OCI-LY1 (cell line): ENCODE measurements at regions not wholly inside any gene's neighbourhood (a gene's known extent, or its start where the extent isn't known, plus 50 kb on each side); places are given as distances from the start of the nearest gene placed in this dataset.

Experiments
- H2AFZ ChIP-seq: fragments of 200-600 bp; sonication (generic), shearing (Covaris generic); 2 replicates; pipeline ENCODE4 v1.6.0; 2014; ENCODE audit warnings: antibody characterized with exemption, mild to moderate bottlenecking, low read length
- H3F3A ChIP-seq: fragments of 200-600 bp; sonication (generic), shearing (Covaris generic); 2 replicates; pipeline ENCODE4 v1.6.0; 2014; ENCODE audit warnings: mild to moderate bottlenecking, antibody characterized with exemption, low read length, moderate library complexity; ENCODE audit not compliant: insufficient read depth
- H3K27ac ChIP-seq: fragments of 200-600 bp; sonication (generic); 2 replicates; pipeline ENCODE4 v1.5.1; 2014; ENCODE audit warnings: low read length, mixed run types, mild to moderate bottlenecking, low read depth; ENCODE audit not compliant: poor library complexity, severe bottlenecking
- H3K27me3 ChIP-seq: fragments of 200-600 bp; sonication (generic); 2 replicates; pipeline ENCODE4 v1.6.0; 2014; ENCODE audit warnings: antibody characterized with exemption, mild to moderate bottlenecking, low read length, moderate library complexity; ENCODE audit not compliant: insufficient read depth
- H3K36me3 ChIP-seq: fragments of 200-600 bp; sonication (generic); 2 replicates; pipeline ENCODE4 v1.6.1; 2014; ENCODE audit warnings: mild to moderate bottlenecking, antibody characterized with exemption, low read length, moderate library complexity, mixed read lengths; ENCODE audit not compliant: insufficient read depth
- H3K4me1 ChIP-seq: fragments of 200-600 bp; sonication (generic); 2 replicates; pipeline ENCODE4 v1.5.1; 2014; ENCODE audit warnings: mild to moderate bottlenecking, low read length, moderate library complexity; ENCODE audit not compliant: insufficient read depth, severe bottlenecking
- H3K4me2 ChIP-seq: fragments of 200-600 bp; sonication (generic), shearing (Covaris generic); 2 replicates; pipeline ENCODE4 v1.6.1; 2014; ENCODE audit warnings: low read length
- H3K4me3 ChIP-seq: fragments of 200-600 bp; sonication (generic); 2 replicates; pipeline ENCODE4 v1.5.1; 2014; ENCODE audit warnings: low read length, low read depth, mild to moderate bottlenecking, mixed read lengths; ENCODE audit not compliant: poor library complexity, severe bottlenecking
- H3K79me2 ChIP-seq: fragments of 200-600 bp; shearing (Covaris generic); 2 replicates; pipeline ENCODE4 v1.6.1; 2016; ENCODE audit warnings: mixed run types, low read length, mixed read lengths; ENCODE audit not compliant: insufficient read depth
- H3K9ac ChIP-seq: fragments of 200-600 bp; sonication (generic), shearing (Covaris generic); 2 replicates; pipeline ENCODE4 v1.6.1; 2014; ENCODE audit warnings: mild to moderate bottlenecking, low read length, mixed read lengths
- H3K9me2 ChIP-seq: fragments of 200-600 bp; sonication (generic), shearing (Covaris generic); 2 replicates; pipeline ENCODE4 v1.6.1; 2014; ENCODE audit warnings: low read depth, mild to moderate bottlenecking, low read length, mixed read lengths
- H3K9me3 ChIP-seq: fragments of 200-600 bp; shearing (Covaris generic); 2 replicates; pipeline ENCODE4 v1.6.1; 2014; ENCODE audit warnings: low read length, mixed read lengths
- H4K20me1 ChIP-seq: fragments of 200-600 bp; sonication (generic), shearing (Covaris generic); 2 replicates; pipeline ENCODE4 v1.6.0; 2016; ENCODE audit warnings: mild to moderate bottlenecking, low read length; ENCODE audit not compliant: insufficient read depth
- CTCF ChIP-seq: fragments of 200-600 bp; sonication (generic), shearing (Covaris generic); IDR thresholded peaks from 2 replicates; pipeline ENCODE4 v1.5.1; 2017; ENCODE audit warnings: mild to moderate bottlenecking, antibody characterized with exemption, low read length, moderate library complexity, mixed read lengths
- EZH2 ChIP-seq: fragments of 200-600 bp; sonication (generic), shearing (Covaris generic); IDR thresholded peaks from 2 replicates; pipeline ENCODE4 v1.8.0; 2017; ENCODE audit warnings: borderline replicate concordance, mixed run types, mild to moderate bottlenecking, antibody characterized with exemption, low read length, moderate library complexity, mixed read lengths

GRCh38 chr20:22385602-22386305 lies 198.6 kb downstream of the FOXA2 start:
- no peak overlapping the region for H3K27ac ChIP-seq
- no peak overlapping the region for H3K4me3 ChIP-seq
- no peaks in the 10 kb centered on the region for H3K9me2 ChIP-seq
- H4K20me1 ChIP-seq: no peaks in the 10 kb centered on the region
- H3F3A ChIP-seq: no peaks in the 10 kb centered on the region
- no peaks in the 10 kb centered on the region for H3K27me3 ChIP-seq
- H3K79me2 ChIP-seq: no peaks in the 10 kb centered on the region
- H3K4me1 ChIP-seq: no peaks in the 10 kb centered on the region
- H3K4me2 ChIP-seq: no peak overlapping the region
- no peak overlapping the region for H2AFZ ChIP-seq
- H3K9me3 ChIP-seq: no peaks in the 10 kb centered on the region
- H3K9ac ChIP-seq: no peak overlapping the region
- no peak for TF ChIP-seq EZH2
- TF ChIP-seq CTCF: no peak
- no peaks in the 10 kb centered on the region for H3K36me3 ChIP-seq

GRCh38 chr20:22384978-22385377 lies 199.4 kb downstream of the FOXA2 start:
- no peak overlapping the region for H3K27ac ChIP-seq
- no peaks in the 10 kb centered on the region for H3F3A ChIP-seq
- no peak for TF ChIP-seq CTCF
- TF ChIP-seq EZH2: no peak
- H3K79me2 ChIP-seq: no peaks in the 10 kb centered on the region
- H3K4me3 ChIP-seq: no peak overlapping the region
- H3K9me3 ChIP-seq: no peaks in the 10 kb centered on the region
- H3K9me2 ChIP-seq: no peaks in the 10 kb centered on the region
- H3K36me3 ChIP-seq: no peaks in the 10 kb centered on the region
- no peaks in the 10 kb centered on the region for H4K20me1 ChIP-seq
- H3K4me2 ChIP-seq: no peak overlapping the region
- H3K27me3 ChIP-seq: no peaks in the 10 kb centered on the region
- no peaks in the 10 kb centered on the region for H3K4me1 ChIP-seq
- H3K9ac ChIP-seq: no peak overlapping the region
- no peak overlapping the region for H2AFZ ChIP-seq

GRCh38 chr20:22383156-22383555 lies 201.2 kb downstream of the FOXA2 start:
- no peak for TF ChIP-seq EZH2
- no peak for TF ChIP-seq CTCF
- Histone ChIP-seq H3K27me3 (no peaks in the 10 kb centered on the region), H3K4me1 (no peaks in the 10 kb centered on the region), H3K9me3 (no peaks in the 10 kb centered on the region), H3K4me3 (no peak overlapping the region), H3K79me2 (no peaks in the 10 kb centered on the region), H3K9me2 (no peaks in the 10 kb centered on the region), H3K9ac (no peak overlapping the region), H3K4me2 (no peak overlapping the region), H3K36me3 (no peaks in the 10 kb centered on the region), H2AFZ (no peak overlapping the region), H3K27ac (no peak overlapping the region), H4K20me1 (no peaks in the 10 kb centered on the region), H3F3A (no peaks in the 10 kb centered on the region)
